ENCODE measurements at regions not wholly inside any gene's neighbourhood (a gene's known extent, or its start where the extent isn't known, plus 50 kb on each side); places are given as distances from the start of the nearest gene placed in this dataset.
A peak's percentile ranks its signal among the peaks of the same experiment; 100 is the strongest.

DNA sequence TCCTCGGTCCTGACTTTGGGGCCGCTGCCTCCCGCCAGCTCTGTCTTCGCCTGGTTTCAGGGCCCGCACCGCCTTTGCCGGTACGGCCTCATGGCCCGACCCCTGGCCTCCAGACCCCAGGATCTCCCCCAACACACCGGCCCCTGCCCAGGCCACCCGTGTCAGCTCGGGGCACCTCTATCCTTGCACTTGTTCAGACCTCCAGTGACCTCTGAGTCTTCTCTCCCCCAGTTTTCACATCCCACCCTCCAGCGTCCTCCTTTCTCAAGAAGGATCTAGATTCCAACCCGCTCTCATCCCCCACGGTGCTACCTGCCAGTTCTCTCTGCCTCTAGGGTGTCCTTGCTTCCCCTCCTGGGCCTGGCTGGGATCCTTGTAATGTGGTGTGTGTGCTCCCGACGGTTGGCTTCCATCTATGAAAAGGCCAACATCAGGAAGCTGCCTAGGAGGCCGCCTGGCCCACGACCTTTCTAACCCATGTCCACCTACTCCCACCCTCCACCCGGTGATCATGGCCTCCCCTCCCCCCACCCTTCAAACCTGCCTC is 61.1 kb downstream of the SPATA31C2 start:
- no peak for DNase-seq

GRCh38 chr9:88076286-88077070 is 61.8 kb downstream of the SPATA31C2 start:
- peak; percentile 12 for DNase-seq

DNA sequence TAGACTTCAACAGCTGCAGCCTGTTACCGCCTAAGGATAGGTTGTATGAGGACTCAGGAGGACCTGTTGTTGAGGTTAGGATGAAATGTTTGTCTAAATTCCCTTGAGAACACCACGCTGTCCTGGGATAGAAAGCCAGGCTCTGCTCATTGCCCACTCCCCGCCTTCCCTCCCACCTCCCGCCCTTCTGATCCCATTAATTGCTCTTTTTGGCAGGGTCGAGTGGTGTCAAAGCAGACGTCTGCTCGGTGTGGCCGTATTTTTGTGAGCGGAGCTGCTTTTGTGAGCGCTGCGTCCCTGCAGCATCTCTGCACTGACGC is 62.3 kb downstream of the SPATA31C2 start:
- no peak for DNase-seq

GRCh38 chr9:88075506-88075905 is 62.8 kb downstream of the SPATA31C2 start:
- DNase-seq: no peak

DNA sequence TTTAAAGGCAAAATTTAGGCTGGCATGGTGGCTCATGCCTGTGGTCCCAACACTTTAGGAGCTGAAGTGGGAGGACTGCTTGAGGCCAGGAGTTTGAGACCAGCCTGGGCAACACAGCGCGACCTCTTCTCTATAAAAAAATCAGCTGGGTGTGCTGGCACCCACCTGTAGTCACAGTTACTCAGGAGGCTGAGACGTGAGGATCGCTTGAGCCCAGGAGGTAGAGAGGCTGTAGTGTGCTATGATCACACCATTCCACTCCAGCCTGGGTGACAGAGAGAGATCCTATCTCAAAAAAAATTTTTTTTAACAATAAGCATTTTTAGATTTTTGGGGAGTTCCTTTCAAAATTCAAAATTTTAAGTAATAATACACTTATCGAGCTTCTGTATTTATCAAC is 63.3 kb downstream of the SPATA31C2 start:
- DNase-seq: no peak

DNA sequence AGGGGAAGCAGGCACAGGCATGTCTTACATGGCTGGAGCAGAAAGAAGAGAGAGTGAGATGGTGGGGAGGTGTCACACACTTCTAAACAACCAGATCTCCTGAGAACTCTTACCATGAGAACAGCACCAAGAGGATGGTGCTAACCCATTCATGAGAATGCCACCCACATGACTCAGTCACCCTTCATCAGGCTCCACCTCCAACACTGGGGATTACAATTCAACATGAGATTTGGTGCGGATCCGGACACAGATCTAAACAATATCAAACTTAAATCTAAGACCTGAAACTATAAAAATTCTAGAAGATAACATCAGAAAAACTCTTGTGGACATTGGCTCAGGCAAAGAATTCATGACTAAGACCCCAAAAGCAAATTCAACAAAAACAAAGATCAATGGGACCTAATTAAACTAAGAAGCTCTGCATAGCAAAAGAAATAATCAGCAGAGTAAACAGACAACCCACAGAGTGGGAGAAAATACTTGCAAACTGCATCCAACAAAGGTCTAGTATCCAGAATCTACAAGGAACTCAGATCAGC is 65.4 kb downstream of the SPATA31C2 start:
- DNase-seq: no peak

GRCh38 chr9:88071331-88071730 is 66.9 kb downstream of the SPATA31C2 start:
- peak; percentile 41 for DNase-seq

DNA sequence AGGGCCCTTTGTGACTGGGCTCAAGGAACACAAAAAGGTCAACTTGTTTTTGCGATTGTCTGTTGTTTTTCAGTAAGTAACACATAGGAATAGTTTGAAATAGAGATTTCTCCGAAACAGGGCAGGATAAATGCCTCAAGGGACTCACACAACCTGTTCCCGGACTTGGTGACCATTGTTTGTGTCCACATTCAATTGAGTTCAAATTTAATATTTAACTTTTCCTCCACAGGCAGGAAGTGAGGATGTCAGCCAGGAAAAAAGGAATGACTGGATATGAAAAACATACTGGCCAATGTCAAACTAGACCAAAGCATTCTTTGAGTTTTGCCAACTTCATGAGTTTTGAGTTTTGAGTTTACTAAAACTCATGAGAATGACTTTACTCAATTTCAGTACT is 72.7 kb downstream of the SPATA31C2 start:
- DNase-seq: no peak

DNA sequence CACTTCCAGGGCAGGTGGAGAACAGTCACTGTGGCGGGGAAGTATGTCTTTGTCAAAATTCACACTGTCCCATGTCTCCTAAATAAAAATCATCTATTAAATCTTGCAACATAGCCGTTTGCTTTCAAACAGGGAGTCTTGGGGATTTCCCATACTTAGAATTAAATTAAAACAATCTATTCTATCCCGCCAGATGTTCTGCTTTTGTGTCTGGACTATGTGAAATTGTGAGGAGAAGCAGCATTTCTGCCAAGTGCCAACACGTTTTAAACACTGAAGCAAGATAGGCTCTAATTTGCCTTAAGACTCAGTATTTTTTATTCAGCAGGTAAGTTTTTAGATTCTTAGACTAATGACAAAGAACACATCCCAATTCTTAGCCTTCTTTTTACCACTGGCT is 73.7 kb downstream of the SPATA31C2 start:
- DNase-seq: no peak

GRCh38 chr9:88060746-88061145 is 77.5 kb downstream of the SPATA31C2 start:
- no peak for DNase-seq

DNA sequence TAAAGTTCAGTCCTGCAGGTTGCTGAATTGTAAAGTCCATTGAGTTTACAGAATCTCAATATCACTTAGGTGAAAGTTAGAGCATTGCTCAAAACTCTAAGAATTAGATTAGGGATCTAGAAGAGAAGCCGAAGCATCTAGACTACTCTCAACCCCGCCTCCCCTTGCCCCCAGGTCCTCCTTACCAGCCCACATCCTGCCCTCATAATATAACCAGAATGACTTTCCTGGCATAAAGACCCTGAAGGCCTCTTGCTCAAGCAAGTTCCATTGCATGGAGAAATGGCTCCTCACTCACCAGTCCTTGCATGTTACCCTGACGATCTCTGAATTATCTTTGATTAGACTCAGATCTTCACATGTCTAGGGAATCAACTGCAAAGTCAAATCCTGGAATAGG is 78.8 kb downstream of the SPATA31C2 start:
- no peak for DNase-seq

DNA sequence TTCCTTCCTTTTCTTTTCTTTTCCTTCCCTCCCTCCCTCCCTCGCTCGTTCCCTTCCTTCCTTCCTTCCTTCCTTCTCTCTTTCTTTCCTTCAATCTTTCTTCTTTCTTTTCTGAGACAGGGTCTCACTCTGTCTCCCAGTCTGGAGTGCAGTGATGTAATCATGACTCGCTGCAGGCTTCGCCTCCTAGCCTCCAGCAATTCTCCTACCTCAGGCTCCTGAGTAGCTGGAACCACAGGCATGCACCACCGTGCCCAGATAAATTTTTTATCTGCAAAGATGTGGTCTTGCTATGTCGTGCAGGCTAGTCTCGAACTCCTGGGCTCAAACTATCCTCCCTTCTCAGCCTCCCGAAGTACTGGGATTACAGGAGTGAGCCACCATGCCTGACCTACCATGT is 81.4 kb downstream of the SPATA31C2 start:
- DNase-seq: no peak

DNA sequence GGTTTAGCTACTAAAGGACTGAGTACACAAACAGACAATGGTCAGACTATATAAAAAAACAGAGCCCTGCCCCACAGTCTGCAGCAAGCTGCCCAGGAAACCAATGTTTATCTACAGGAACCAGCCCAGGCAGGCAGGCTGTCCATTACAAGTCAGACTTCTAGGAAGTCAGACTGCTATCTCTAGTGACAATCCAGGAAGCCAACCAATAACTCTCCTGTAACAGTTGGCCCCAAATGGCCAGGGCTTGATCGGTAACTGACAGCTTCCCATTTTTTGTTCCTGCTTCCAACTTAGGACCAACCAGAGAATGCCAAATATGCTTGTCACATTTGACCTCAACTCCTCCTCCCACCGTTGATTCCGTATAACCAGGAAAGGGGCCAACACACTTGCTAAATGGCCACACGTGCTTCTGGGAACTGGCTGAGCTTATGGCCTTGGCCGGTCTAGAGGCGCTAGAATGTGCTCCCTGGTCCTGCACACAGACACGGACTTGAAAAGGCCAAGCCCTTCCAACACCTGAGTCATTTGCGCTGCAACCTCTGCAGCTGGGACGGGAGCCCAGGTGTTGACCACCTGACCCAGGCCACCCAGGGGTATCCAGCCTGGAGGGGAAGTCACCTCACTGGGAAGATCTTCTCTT is 79.6 kb upstream of the CDK20 start:
- no peak for DNase-seq

- no peak for DNase-seq
Measured at GRCh38 chr9:88052321-88052965, 78.1 kb upstream of the CDK20 start.

DNA sequence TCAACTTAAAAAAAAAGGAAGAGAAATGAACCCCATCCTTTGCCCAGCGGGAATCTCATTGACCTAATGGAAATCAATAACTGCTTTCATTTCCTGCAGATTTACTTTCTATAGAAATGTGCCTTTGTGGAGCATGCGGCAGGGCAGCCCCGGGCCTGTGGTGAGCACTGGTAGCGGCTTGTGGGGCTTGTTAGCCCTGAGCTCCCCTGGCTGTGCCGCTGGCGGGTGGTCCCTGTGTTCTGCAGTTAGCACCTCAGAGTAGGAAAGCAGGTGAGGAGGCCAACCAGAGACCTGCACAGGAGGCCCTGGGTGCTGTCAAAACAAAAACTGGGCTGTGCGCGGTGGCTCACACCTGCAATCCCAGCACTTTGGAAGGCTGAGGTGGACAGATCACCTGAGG is 76.8 kb upstream of the CDK20 start:
- DNase-seq: no peak

DNA sequence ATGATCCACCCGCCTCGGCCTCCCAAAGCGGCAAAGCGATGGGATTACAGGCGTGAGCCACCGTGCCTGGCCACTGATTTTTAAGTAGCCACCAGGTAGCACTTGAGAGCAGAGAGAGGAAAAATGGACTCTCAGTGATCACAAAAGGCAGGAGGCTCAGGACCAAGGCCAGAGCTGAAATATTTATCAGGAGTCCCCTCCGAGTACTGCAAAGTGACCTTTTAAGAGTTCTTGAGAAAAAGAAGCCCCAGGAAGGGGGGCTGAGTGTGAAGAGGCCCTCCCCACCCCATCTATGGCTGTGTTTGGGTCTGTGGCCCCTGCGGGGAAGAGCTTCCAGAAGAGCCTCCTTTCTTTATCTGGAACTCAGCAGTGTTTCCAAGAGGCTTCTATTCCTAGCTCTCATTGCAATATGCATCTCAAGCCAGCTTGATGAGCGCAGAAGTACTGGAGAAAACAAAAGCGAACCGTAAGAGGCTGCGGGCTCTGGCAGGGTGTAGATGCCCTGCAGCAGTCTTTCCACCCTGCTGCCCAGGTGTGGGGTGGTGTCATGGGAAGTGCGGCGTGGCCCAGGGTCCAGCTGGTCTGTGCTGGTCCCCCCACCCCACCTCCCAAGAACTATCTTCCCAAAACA is 75.5 kb upstream of the CDK20 start:
- DNase-seq: no peak

GRCh38 chr9:88046542-88046941 is 72.2 kb upstream of the CDK20 start:
- DNase-seq: no peak

DNA sequence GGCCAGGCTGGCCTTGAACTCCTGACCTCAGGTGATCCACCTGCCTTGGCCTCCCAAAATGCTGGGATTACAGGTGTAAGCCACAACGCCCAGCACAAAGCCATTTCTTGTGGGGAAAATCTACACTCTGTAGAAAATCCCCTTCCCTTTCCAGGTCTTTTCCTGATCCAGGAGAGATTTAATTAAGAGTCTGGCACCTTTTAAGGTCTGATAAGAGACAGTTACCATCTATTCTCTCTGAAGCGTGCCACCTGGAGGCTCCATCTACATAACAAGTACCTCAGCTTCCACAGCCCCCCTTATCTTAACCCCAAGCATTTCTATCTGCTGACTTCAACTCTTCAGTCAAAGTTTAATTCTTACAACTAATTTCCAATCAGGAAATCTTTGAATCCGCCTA is 71.4 kb upstream of the CDK20 start:
- DNase-seq: no peak

GRCh38 chr9:88044200-88044599 is 69.9 kb upstream of the CDK20 start:
- no peak for DNase-seq

DNA sequence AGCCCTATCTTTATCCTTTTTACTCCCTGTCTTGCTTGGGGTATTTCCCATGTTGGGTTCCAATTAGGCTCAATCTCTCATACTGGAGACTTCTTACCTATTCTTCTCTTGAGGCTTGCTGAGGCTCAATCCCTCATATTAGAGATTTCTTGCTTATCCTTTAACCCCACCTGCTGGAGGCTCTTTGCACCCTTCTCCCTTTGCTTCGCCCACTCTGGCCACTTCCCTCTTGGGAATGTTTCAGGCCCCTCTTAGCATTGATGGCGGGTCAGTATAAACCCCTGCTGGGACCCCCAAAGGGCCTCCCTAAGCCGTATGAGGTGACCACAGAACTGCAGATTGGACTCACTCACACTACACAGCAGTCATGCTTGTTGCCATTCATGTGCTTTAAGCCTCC is 69.3 kb upstream of the CDK20 start:
- no peak for DNase-seq

DNA sequence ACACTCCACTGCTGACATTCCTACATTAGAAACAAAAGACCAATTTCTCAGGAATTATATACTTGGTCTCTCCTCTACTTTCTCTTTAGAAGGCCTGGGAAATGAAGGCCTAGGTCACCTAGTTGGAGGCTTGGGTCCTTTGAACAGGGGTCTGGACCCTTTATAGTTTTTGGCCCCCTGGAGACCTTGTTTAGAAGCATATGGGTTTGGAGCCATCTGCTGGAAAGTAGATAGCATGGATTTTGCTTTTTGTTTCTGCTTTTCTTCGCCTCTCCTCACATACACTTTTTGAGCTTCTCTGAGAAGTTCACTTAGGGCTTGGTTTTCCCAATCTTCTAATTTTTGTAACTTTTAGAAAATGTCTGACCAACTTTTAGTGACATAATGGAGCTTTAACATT is 67.1 kb upstream of the CDK20 start:
- peak; percentile 5 for DNase-seq

DNA sequence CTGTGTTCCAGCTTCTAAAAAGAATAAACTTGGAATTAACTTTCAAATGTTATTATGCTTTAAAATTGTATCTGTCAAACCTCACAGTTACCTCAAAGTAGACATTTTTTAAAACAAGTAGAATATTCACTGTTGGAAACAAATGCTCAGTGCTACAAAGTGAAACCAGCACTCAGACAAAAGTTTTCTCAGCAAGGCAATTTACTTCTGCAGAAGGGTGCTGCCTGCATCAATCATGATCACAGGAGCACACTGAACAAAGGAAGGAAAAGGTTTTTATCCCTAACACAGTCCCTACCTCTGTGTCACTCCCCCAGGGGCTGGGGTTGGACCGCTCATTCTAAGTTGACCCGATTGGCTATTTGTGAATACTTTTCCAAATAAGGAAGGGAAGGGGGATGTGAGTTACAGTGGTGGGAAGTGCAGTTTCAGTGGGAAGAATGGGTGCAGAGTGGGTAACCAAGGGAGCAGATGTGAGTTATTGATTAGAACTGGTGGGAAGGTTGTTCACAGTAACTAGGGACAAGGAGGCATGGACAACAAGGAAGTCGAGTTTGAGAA is 63.0 kb upstream of the CDK20 start:
- DNase-seq: no peak

DNA sequence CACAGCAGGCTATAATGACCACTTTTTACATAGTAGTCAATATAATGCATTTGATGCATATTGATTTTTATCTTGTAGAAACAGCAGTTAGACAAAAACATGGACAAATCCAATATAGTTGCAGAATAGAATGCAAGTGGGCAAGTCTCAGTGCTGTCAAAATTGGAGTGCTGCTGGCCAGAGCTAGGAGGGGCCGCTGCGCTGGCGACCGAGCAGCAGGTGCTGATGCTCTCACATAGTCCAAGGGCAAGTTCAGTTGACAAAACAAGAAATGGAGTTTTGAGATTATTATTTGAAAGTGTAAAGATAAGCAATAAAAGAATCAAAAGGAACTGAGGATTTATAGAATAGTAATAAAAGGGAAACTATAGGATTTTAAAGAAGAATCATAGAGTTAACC is 60.6 kb upstream of the CDK20 start:
- DNase-seq: no peak
